RWPE2 (cell line): ENCODE measurements at regions not wholly inside any gene's neighbourhood (a gene's known extent, or its start where the extent isn't known, plus 50 kb on each side); places are given as distances from the start of the nearest gene placed in this dataset.

ENCODE experiments used
- ATAC-seq: fragments of 200-7000 bp; cut with Tn5 transposase; 3 replicates; pipeline ENCODE4 v1.9.1; 2021; ENCODE audit warnings: low read depth
- DNase-seq: peaks from one replicate; pipeline ENCODE4 v3.0.0-alpha.2; 2020; ENCODE audit warnings: low spot score
- H3K27ac ChIP-seq: fragments of 450-650 bp; 2 replicates; pipeline ENCODE4 v1.5.1; 2017; ENCODE audit warnings: mild to moderate bottlenecking; ENCODE audit not compliant: poor library complexity, severe bottlenecking
- H3K27me3 ChIP-seq: fragments of 250-450 bp; sonication (Bioruptor Pico); 2 replicates; pipeline ENCODE4 v1.5.1; 2021; ENCODE audit warnings: mild to moderate bottlenecking, moderate library complexity; ENCODE audit not compliant: insufficient read depth, poor library complexity, severe bottlenecking
- H3K36me3 ChIP-seq: fragments of 250-450 bp; sonication (Bioruptor Pico); 2 replicates; pipeline ENCODE4 v1.5.1; 2020; ENCODE audit warnings: low read depth, mild to moderate bottlenecking, moderate library complexity
- H3K4me1 ChIP-seq: fragments of 250-450 bp; sonication (Bioruptor Pico); 2 replicates; pipeline ENCODE4 v1.5.1; 2021; ENCODE audit warnings: mild to moderate bottlenecking, moderate library complexity; ENCODE audit not compliant: insufficient read depth, poor library complexity, severe bottlenecking
- H3K4me3 ChIP-seq: fragments of 250-450 bp; sonication (Bioruptor Pico); 2 replicates; pipeline ENCODE4 v1.5.1; 2021; ENCODE audit warnings: mild to moderate bottlenecking, moderate library complexity; ENCODE audit not compliant: severe bottlenecking
- H3K9me3 ChIP-seq: fragments of 250-450 bp; sonication (Bioruptor Pico); 2 replicates; pipeline ENCODE4 v1.5.1; 2021; ENCODE audit warnings: mild to moderate bottlenecking, moderate library complexity; ENCODE audit not compliant: severe bottlenecking
- CTCF ChIP-seq: fragments of 450-650 bp; IDR thresholded peaks from one replicate; pipeline ENCODE4 v1.5.1; 2017; ENCODE audit warnings: mild to moderate bottlenecking, moderate library complexity; ENCODE audit not compliant: poor library complexity, severe bottlenecking

- ATAC-seq: no peak
- Histone ChIP-seq H3K36me3 (no peaks in the 10 kb centered on the region), H3K4me3 (no peak overlapping the region), H3K27me3 (peaks cover 7% of the 10 kb centered on the region), H3K9me3 (no peaks in the 10 kb centered on the region), H3K4me1 (no peaks in the 10 kb centered on the region), H3K27ac (no peak overlapping the region)
- TF ChIP-seq CTCF: no peak
- DNase-seq: no peak
Measured at GRCh38 chr3:164377466-164377865, 700.8 kb downstream of the SI start.

DNA sequence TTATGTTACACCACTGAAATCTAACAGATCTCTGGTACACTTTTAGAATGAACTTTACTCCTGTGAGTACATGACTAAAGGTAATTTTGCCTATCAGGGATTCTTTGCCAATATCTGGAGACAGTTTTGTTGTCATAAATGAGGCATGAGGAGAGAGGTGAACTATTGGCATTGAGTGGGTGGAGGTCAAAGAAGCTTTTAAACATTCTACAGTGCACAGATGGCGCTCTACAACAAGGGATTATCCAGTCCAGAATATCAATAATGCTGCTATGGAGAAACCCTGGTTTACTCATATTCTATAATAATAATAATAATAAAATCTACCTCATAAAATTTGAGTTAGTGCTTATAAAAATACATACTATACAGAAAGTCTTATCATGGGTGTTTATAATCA is 702.3 kb downstream of the SI start:
- DNase-seq (no peak), ATAC-seq (no peak)
- no peak for TF ChIP-seq CTCF
- Histone ChIP-seq H3K4me1 (no peaks in the 10 kb centered on the region), H3K36me3 (no peaks in the 10 kb centered on the region), H3K4me3 (no peak overlapping the region), H3K27me3 (peaks cover 3% of the 10 kb centered on the region), H3K27ac (no peak overlapping the region), H3K9me3 (no peaks in the 10 kb centered on the region)

- Histone ChIP-seq H3K36me3 (no peaks in the 10 kb centered on the region), H3K4me3 (no peak overlapping the region), H3K27ac (no peak overlapping the region), H3K27me3 (peaks cover 3% of the 10 kb centered on the region), H3K4me1 (no peaks in the 10 kb centered on the region), H3K9me3 (no peaks in the 10 kb centered on the region)
- no peak for DNase-seq
- TF ChIP-seq CTCF: no peak
- ATAC-seq: no peak
Measured at GRCh38 chr3:164375538-164375937, 702.8 kb downstream of the SI start.

GRCh38 chr3:164371681-164372080 is 706.6 kb downstream of the SI start:
- no peak for TF ChIP-seq CTCF
- Histone ChIP-seq H3K4me3 (no peak overlapping the region), H3K27ac (no peak overlapping the region), H3K27me3 (no peaks in the 10 kb centered on the region), H3K4me1 (no peaks in the 10 kb centered on the region), H3K36me3 (no peaks in the 10 kb centered on the region), H3K9me3 (no peaks in the 10 kb centered on the region)
- DNase-seq (no peak), ATAC-seq (no peak)

DNA sequence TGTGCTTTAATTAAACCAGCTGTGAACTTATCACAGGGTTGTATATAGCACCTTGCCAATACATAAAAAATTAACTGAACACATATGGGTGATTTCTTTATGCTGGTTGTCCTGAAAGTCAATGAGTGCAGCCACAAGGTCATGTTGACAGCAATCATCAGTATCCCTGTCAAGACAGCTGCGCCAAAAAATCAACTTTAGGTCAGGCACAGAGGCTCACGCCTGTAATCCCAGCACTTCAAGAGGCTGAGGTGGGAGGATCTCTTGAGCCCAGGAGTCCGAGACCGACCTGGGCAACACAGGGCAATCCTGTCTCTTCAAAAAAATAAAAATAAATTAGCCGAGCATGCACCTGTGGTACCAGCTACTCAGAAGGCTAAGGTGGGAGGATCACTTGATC is 707.3 kb downstream of the SI start:
- Histone ChIP-seq H3K9me3 (no peaks in the 10 kb centered on the region), H3K27ac (no peak overlapping the region), H3K36me3 (no peaks in the 10 kb centered on the region), H3K4me1 (no peaks in the 10 kb centered on the region), H3K4me3 (no peak overlapping the region), H3K27me3 (no peaks in the 10 kb centered on the region)
- no peak for ATAC-seq
- no peak for DNase-seq
- no peak for TF ChIP-seq CTCF
